ENCODE measurements at regions not wholly inside any gene's neighbourhood (a gene's known extent, or its start where the extent isn't known, plus 50 kb on each side); places are given as distances from the start of the nearest gene placed in this dataset.

- TF ChIP-seq POLR2AphosphoS5 (IDR thresholded peaks at IDR 0.05; ENCODE audit: borderline replicate concordance, low read depth, low read length) (no peak), EZH2 (IDR thresholded peaks at IDR 0.05) (no peak), FOXP2 (optimal IDR thresholded peaks at IDR 0.05; ENCODE audit: control extremely low read depth, extremely low read length, insufficient read depth) (no peak)
These were observed 163.4 kb downstream of the UBE2E3 start for GRCh38 chr2:181143790-181144300.
